HT1080 (cell line): ENCODE measurements at regions not wholly inside any gene's neighbourhood (a gene's known extent, or its start where the extent isn't known, plus 50 kb on each side); places are given as distances from the start of the nearest gene placed in this dataset.
"Not testable (repeated sequence)": the region's sequence is repeated elsewhere in the genome, so short reads cannot be mapped to it uniquely, and the experiment has no call there.

ENCODE experiments used
- DNase-seq: peaks from one replicate; pipeline ENCODE4 v3.0.0-alpha.2; 2015; ENCODE audit warnings: low read depth

GRCh38 chr15:39511916-39512260 lies 69.0 kb upstream of the THBS1 start:
- DNase-seq = peak; percentile 12

DNA sequence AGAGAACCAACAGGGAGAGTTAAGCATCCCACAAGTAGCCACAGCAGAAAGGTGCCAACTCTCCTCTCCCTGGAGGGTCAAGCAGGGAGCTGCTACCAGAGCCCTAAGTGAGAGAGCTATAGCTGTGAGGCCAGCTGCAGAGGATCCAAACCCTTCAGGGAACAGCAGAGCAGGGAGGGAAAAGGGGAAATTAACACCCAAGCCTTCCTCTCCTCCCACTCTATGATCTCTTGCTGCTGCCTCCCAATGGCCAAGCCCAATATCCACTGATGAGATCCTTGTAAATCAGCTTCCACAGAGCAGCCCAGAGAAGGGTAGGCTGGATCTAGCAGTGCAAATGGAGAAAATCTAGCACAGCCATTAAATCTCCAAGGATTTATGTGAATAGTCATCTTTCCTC lies 68.2 kb upstream of the THBS1 start:
- DNase-seq = no peak

- DNase-seq = no peak
These were observed 66.9 kb upstream of the THBS1 start for GRCh38 chr15:39513936-39514335.

GRCh38 chr15:39514933-39515332 lies 65.9 kb upstream of the THBS1 start:
- DNase-seq = no peak

DNA sequence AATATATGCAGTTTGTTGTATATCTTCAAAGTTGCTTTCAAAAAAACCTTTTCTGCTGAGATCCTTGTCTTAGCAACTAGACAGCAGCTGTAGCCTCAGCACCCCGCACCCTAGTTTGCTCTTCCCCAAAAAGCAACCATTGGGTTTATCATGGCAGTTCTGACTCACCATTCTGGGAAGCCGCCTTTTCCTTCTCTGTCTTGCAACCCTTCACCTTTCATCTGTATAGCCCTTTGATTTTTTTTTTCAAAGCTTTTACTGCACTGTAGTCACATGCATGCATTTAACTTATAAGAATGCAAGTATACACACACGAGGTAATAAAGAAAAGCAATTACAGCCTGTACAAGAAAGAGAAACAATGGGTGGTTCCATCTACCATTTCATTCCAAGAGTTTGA lies 65.1 kb upstream of the THBS1 start:
- DNase-seq = no peak

DNA sequence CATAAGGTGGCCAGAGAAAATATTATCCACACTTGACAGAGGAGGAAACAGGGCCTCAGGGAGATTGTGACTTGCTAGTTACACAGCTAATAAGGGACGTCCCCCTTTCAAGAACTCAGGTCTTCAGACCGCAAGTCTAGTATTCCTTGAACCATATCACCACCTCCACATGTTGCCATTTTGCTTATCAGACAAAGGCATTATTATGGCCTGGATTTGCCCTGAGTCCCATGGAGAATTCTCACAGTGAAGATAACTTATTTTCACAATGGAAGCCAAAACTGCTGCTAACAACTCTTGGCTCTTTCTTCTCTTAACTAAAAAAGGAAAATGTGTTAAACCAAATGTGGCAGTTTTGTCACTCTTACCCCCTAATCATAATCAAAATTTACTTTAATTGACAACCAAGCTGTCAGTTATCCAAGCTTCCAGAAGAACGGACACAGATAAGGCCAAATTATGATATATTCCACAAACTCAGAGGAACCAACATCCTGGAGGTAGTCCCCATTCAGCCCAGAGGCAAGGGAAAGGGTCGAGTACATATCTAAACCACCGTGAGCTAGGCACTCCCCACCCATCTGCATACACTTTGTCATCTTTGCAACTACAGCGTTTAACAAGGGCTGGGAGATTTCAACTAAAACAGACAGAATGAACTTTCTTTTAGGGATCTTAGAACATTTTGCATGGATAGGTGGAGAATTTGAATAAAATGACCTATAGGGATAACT lies 63.6 kb upstream of the THBS1 start:
- DNase-seq = no peak

GRCh38 chr15:39523968-39524367 lies 56.9 kb upstream of the THBS1 start:
- DNase-seq = not testable (repeated sequence)

DNA sequence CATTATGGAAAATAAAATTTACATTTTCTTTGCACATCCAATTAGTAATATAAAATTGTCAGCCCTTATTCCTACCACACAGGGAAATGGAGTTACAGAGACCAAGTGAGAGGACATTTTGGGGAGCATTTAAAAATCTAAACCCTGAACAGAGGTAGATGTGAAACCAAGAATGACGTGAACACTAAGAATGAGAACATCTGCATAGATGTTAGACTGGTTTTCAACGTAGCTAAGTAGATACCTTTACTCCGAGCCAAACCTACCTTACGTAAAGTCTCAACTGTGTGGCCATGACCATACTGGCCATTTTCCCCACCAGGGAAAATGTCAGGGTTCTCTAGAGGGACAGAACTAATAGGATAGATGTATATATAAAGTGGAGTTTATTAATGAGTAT lies 51.4 kb upstream of the THBS1 start:
- no peak for DNase-seq

GRCh38 chr15:39530480-39531342 lies 50.2 kb upstream of the THBS1 start:
- no peak for DNase-seq
